ENCODE measurements at regions not wholly inside any gene's neighbourhood (a gene's known extent, or its start where the extent isn't known, plus 50 kb on each side); places are given as distances from the start of the nearest gene placed in this dataset.

GRCh38 chr10:3928569-3928968 lies 143.6 kb upstream of the KLF6 start:
- 94 to 98% (median 96%) methylated on average over 2 of the region's 2 CpGs for WGBS, 5 donors

GRCh38 chr10:3928078-3928477 lies 143.1 kb upstream of the KLF6 start:
- intact Hi-C loops (cut with DNase I; ENCODE audit: low total_unique reads), result no loop called here
- no peak for DNase-seq
- WGBS, 5 donors, result 72 to 84% (median 79%) methylated on average over 3 of the region's 3 CpGs
- no peaks in the 10 kb centered on the region for H3K27me3 ChIP-seq (replicated peaks in 1 of 7)
- no peak overlapping the region for H3K27ac ChIP-seq
- no peaks in the 10 kb centered on the region for H3K4me1 ChIP-seq
- TF ChIP-seq CTCF (IDR thresholded peaks at IDR 0.05 in 8 of 11, conservative IDR thresholded peaks at IDR 0.05 in 3 of 11), result no peak
- no peak for TF ChIP-seq POLR2AphosphoS5 (IDR thresholded peaks at IDR 0.05)
- no peak for TF ChIP-seq POLR2A (IDR thresholded peaks at IDR 0.05)
- no peaks in the 10 kb centered on the region for H3K36me3 ChIP-seq
- no peak overlapping the region for H3K4me3 ChIP-seq
- H3K9me3 ChIP-seq, result no peaks in the 10 kb centered on the region

More at GRCh38 chr10:3928569-3928968, 143.6 kb upstream of the KLF6 start:
- no peak for DNase-seq
- no peak overlapping the region for H3K4me3 ChIP-seq
- intact Hi-C loops (cut with DNase I; ENCODE audit: low total_unique reads), result no loop called here
- H3K4me1 ChIP-seq, result no peaks in the 10 kb centered on the region
- H3K9me3 ChIP-seq, result no peaks in the 10 kb centered on the region
- H3K27ac ChIP-seq, result no peak overlapping the region
- no peaks in the 10 kb centered on the region for H3K27me3 ChIP-seq (replicated peaks in 1 of 7)
- H3K36me3 ChIP-seq, result no peaks in the 10 kb centered on the region
- no peak for TF ChIP-seq POLR2AphosphoS5 (IDR thresholded peaks at IDR 0.05)
- no peak for TF ChIP-seq CTCF (IDR thresholded peaks at IDR 0.05 in 8 of 11, conservative IDR thresholded peaks at IDR 0.05 in 3 of 11)
- no peak for TF ChIP-seq POLR2A (IDR thresholded peaks at IDR 0.05)

DNA sequence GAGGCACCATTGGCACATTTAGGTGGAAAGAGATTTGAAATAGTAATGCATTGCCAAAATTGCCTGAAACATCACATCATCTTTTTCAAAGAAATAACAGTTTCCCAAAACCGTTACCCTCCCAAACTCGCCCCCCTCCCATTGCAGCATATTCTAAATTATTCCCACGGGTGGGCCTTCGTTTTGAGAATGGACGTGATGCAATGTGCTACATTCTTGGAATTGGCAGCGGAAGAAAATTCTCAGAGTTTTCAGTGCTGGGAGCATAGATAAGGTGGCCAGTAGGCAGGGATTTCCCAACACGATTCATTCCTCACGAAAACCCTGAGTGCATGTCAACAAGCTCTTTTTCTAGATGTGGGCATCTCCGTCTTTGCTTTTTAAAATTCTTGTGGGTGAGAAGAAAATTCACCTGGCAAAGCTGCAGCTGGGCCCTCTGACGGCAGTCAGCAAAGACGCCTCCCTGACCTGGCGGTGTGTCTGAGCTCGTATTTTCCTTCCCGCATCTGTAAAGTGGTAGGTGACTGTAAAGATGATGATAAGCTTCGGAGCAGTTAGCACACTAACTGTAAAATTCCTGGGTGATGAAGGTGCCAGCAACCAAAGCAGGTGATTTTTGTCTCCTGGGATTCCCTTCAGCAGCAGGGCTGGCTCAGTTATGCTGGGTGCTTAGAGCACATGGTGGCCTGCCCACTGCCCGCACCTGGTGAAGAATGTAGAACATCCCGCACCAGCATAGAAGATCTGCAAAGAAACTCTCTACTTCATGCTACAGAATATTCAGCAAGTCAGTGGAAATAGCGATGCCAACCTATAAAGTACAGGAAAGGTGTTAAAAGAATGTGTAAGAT lies 141.9 kb upstream of the KLF6 start:
- WGBS, 5 donors, result 69 to 76% (median 73%) methylated on average over 18 of the region's 18 CpGs
- H3K36me3 ChIP-seq, result no peaks in the 10 kb centered on the region
- TF ChIP-seq POLR2AphosphoS5 (IDR thresholded peaks at IDR 0.05), result no peak
- no peak for TF ChIP-seq POLR2A (IDR thresholded peaks at IDR 0.05)
- no peak for TF ChIP-seq CTCF (IDR thresholded peaks at IDR 0.05 in 8 of 11, conservative IDR thresholded peaks at IDR 0.05 in 3 of 11)
- no peaks in the 10 kb centered on the region for H3K9me3 ChIP-seq
- H3K27ac ChIP-seq, result no peak overlapping the region
- no peaks in the 10 kb centered on the region for H3K27me3 ChIP-seq (replicated peaks in 1 of 7)
- no peak overlapping the region for H3K4me3 ChIP-seq
- intact Hi-C loops (cut with DNase I; ENCODE audit: low total_unique reads), result no loop called here
- H3K4me1 ChIP-seq, result no peaks in the 10 kb centered on the region
- no peak for DNase-seq

DNA sequence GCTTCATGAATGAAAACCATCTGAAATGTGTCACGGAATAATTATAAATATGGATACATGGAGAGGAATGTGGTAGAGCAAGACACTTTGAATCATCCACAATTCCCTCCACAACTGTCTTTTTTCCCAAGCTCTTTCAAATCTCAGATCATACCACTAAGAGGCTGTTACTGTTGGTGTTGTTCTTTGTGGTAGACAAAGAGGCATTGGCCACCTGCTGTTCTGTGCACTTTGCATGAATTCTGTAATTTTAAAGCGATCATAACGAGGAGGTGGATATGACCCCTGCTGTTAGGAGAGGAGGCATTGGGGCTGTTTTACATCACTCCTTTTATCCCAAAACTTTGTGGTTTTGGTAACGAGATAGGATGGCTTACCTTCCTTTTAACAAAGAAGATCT lies 141.2 kb upstream of the KLF6 start:
- Histone ChIP-seq H3K4me1 (no peaks in the 10 kb centered on the region), H3K27me3 (replicated peaks in 1 of 7) (no peaks in the 10 kb centered on the region), H3K4me3 (no peak overlapping the region), H3K36me3 (no peaks in the 10 kb centered on the region), H3K27ac (no peak overlapping the region), H3K9me3 (no peaks in the 10 kb centered on the region)
- TF ChIP-seq POLR2A (IDR thresholded peaks at IDR 0.05) (no peak), POLR2AphosphoS5 (IDR thresholded peaks at IDR 0.05) (no peak), CTCF (IDR thresholded peaks at IDR 0.05 in 8 of 11, conservative IDR thresholded peaks at IDR 0.05 in 3 of 11) (no peak)
- WGBS, 5 donors, result 88 to 95% (median 92%) methylated on average over 4 of the region's 4 CpGs
- no peak for DNase-seq
- intact Hi-C loops (cut with DNase I; ENCODE audit: low total_unique reads), result no loop called here
